IPS-15b (cell line): ENCODE measurements at regions not wholly inside any gene's neighbourhood (a gene's known extent, or its start where the extent isn't known, plus 50 kb on each side); places are given as distances from the start of the nearest gene placed in this dataset.
A peak's percentile ranks its signal among the peaks of the same experiment; 100 is the strongest.

Source experiments
- H3K27me3 ChIP-seq: one replicate; pipeline ENCODE4 v1.6.1; 2013; ENCODE audit warnings: low read length; ENCODE audit not compliant: control insufficient read depth, insufficient read depth
- H3K36me3 ChIP-seq: one replicate; pipeline ENCODE4 v1.6.1; 2013; ENCODE audit warnings: low read length; ENCODE audit not compliant: control insufficient read depth, insufficient read depth
- H3K4me1 ChIP-seq: one replicate; pipeline ENCODE4 v1.6.1; 2013; ENCODE audit warnings: mild to moderate bottlenecking, low read length; ENCODE audit not compliant: control insufficient read depth, insufficient read depth
- H3K4me3 ChIP-seq: one replicate; pipeline ENCODE4 v1.5.1; 2013; ENCODE audit warnings: low read depth, low read length
- H3K9ac ChIP-seq: one replicate; pipeline ENCODE4 v1.6.1; 2013; ENCODE audit warnings: low read depth, mild to moderate bottlenecking, low read length
- H3K9me3 ChIP-seq: one replicate; pipeline ENCODE4 v1.6.1; 2013; ENCODE audit warnings: mild to moderate bottlenecking, low read length; ENCODE audit not compliant: control insufficient read depth, insufficient read depth

DNA sequence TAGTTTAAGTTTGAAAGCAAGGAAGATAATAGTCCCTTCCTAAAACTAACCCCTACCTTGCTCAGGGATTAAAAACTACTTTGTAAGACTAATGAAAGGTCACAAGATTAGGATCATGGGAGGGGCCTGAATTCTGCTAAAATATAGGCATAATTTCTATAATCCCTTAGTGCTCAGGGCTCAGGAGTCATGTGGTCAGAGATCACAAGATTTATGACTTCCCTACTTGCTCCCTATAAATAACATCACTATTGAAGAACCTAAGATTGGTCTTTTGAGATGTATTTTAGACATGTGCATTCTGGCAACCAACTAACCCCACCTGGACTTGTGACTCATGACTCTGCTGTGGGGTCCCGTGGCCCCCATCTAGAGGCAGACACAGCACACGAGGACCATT, 81.1 kb downstream of the STMND1 start:
- H3K27me3 ChIP-seq = no peaks in the 10 kb centered on the region
- H3K36me3 ChIP-seq = no peaks in the 10 kb centered on the region
- no peak overlapping the region for H3K4me3 ChIP-seq
- peaks cover 4% of the 10 kb centered on the region for H3K4me1 ChIP-seq
- no peaks in the 10 kb centered on the region for H3K9me3 ChIP-seq
- no peak overlapping the region for H3K9ac ChIP-seq

DNA sequence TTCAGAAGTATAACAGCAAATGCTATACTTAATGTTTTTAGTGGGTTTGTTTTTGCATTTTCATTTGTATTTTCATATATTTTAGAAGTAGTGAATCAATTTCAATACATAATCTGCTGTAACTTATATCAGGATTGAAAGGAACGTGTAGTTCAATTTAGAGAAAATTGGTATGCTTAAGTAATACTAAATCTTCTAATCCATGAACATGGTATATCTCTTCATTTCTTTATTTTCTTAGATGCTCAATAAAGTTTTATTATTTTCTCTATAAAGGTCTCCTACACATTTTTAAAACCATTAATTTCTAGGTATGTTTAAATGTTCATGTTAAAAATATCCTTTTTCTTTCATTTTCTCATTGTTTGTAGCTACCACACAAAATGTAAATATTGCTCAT, 85.1 kb downstream of the STMND1 start:
- no peak overlapping the region for H3K4me3 ChIP-seq
- no peaks in the 10 kb centered on the region for H3K9me3 ChIP-seq
- no peak overlapping the region for H3K9ac ChIP-seq
- H3K36me3 ChIP-seq = no peaks in the 10 kb centered on the region
- H3K4me1 ChIP-seq = no peaks in the 10 kb centered on the region
- H3K27me3 ChIP-seq = no peaks in the 10 kb centered on the region

DNA sequence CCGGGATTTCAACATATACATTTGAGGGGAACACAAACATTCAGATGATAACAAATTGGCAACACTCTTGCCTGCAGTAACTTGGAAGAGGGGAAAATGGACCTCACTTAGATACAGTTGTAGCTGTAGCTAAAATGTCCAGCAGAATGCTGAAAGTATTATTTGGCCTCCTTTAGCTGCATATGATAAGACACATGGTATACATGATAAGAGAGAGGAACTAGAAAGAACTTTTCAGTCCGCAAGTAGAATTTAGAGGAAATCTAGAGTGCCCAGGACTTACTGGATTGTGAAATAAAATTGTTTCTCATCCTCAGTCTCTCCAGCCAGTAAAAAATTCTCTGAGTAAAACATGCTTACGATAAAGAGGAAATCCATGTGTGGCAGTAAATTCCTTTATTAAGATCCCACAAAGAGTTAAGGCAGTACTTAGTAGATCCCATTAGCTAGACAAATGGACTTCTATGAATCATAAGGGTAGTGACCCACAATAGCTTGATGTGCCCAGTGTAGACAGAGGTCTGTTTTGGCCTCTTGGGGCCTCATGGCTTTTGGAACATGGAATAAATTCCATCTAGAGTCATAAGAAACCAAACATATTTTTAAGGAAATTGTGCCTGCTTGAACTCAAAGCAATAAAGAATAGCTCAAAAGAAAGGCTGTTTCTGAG, 87.9 kb upstream of the RBM24 start:
- no peak overlapping the region for H3K9ac ChIP-seq
- H3K4me3 ChIP-seq = no peak overlapping the region
- no peaks in the 10 kb centered on the region for H3K9me3 ChIP-seq
- no peaks in the 10 kb centered on the region for H3K4me1 ChIP-seq
- no peaks in the 10 kb centered on the region for H3K36me3 ChIP-seq
- H3K27me3 ChIP-seq = no peaks in the 10 kb centered on the region

DNA sequence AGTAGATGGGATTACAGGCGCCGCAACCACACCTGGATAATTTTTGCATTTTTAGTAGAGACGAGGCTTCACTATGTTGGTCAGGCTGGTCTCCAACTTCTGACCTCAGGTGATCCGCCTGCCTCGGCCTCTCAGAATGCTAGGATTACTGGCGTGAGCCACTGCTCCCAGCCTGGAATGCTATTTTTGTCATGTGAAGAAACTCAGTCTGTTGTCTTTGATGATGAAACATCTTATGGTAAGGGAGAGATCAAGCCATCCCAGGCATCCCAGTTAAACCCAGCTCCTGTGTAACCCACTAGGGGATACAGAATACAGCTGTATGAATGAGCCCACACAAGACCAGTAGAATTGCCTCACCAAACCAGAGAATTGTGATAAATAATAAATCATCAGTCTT, 83.6 kb upstream of the RBM24 start:
- no peak overlapping the region for H3K9ac ChIP-seq
- H3K36me3 ChIP-seq = no peaks in the 10 kb centered on the region
- no peaks in the 10 kb centered on the region for H3K4me1 ChIP-seq
- H3K9me3 ChIP-seq = no peaks in the 10 kb centered on the region
- peaks cover 3% of the 10 kb centered on the region for H3K27me3 ChIP-seq
- H3K4me3 ChIP-seq = no peak overlapping the region

DNA sequence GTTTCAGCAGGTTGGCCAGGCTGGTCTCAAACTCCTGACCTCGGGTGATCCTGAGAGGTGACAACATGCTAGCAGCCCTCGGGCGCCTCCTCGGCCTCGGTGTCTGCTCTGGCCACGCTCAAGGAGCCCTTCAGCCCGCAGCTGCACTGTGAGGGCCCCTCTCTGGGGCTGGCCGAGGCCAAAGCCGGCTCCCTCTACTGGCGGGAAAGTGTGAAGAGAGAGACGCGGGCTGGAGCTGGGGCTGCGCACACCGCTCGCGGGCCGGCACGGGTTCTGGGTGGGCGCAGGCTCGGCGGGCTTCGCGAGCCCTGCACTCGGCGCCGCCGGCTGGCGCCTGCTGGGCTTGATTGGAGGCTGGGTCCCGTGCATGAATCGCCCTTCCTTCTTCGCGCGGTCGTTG, 80.8 kb upstream of the RBM24 start:
- Histone ChIP-seq H3K4me1 (no peaks in the 10 kb centered on the region), H3K36me3 (no peaks in the 10 kb centered on the region), H3K9ac (peak overlapping the region; percentile 12), H3K9me3 (no peaks in the 10 kb centered on the region), H3K4me3 (no peak overlapping the region), H3K27me3 (peaks cover 3% of the 10 kb centered on the region)

DNA sequence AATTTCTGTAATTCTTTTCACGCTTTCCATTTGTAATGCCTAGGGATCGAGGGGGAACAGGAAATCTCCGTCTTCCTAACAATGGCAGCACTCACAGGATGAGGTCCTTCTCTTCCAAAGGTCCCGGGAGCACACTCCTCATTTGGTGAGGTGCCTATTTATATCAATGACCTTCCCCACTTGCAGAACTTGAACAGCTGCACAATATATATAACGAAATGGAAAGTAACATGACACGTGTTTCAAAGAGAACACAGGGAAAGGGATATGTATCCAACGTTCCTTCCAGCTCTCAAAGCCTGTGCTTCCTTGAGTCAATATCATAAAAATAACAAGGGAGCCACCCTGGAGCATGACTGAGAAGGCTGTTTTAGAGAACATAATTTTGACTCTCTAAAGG, 78.6 kb upstream of the RBM24 start:
- no peak overlapping the region for H3K9ac ChIP-seq
- peaks cover 3% of the 10 kb centered on the region for H3K27me3 ChIP-seq
- H3K4me1 ChIP-seq = no peaks in the 10 kb centered on the region
- no peaks in the 10 kb centered on the region for H3K9me3 ChIP-seq
- H3K36me3 ChIP-seq = no peaks in the 10 kb centered on the region
- no peak overlapping the region for H3K4me3 ChIP-seq

DNA sequence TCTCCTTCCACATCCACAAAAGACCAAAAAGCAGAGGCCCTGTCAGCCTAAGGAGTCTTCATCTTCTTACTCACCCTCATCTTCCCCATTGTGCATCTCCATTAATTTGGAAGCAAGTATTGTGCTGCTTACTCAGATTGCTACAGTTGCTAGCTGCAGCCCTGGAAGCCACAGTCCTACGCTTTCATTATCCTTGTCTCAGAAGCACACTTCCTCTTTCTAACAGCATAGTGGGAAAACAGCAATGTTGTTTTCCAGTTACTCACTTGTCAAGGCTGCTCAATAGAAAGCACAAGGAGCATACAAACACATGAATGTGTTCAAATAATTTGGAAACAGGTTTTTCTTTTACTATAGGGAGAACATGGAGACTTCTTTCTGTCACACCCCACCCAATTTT, 76.6 kb upstream of the RBM24 start:
- Histone ChIP-seq H3K36me3 (no peaks in the 10 kb centered on the region), H3K27me3 (peaks cover 3% of the 10 kb centered on the region), H3K9me3 (no peaks in the 10 kb centered on the region), H3K4me3 (no peak overlapping the region), H3K9ac (no peak overlapping the region), H3K4me1 (no peaks in the 10 kb centered on the region)

DNA sequence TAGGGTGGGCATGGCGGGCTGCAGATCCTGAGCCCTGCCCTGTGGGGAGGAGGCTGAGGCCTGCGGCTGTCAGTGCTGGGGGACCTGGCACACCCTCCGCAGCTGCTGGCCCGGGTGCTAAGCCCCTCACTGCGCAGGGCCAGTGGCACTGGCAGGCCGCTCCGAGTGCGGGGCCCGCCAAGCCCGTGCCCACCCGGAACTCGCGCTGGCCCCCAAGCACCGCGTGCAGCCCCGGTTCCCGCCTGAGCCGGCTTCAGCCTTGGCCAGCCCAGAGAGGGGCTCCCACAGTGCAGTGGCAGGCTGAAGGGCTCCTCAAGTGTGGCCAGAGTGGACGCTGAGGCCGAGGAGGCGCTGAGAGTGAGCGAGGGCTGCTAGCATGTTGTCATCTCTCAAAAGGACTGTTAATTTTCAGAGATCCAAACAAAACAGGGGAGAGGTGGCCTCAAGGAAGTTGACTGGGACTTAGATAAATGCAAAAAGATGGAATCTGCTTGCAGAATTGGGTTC, 74.5 kb upstream of the RBM24 start:
- no peak overlapping the region for H3K4me3 ChIP-seq
- H3K4me1 ChIP-seq = no peaks in the 10 kb centered on the region
- H3K9me3 ChIP-seq = no peaks in the 10 kb centered on the region
- H3K27me3 ChIP-seq = no peaks in the 10 kb centered on the region
- H3K36me3 ChIP-seq = no peaks in the 10 kb centered on the region
- no peak overlapping the region for H3K9ac ChIP-seq

DNA sequence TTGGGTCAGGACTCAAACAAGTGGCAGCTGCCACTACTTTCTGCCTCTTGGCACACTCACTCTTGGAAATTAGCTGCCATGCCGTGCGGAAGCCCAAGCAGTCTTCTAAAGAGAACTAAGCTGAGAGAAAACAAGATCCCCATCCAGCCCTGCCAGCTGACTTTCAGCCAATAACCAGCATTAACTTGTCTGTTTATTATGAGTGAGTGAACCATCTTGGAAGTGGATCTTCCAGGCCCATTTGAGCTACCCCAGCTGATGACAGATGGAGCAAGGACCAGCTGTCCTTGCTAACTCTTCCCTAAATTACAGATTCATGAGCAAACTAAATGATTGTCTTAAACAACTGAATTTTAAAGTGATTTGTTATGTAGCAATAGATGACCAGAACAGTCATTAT, 73.9 kb upstream of the RBM24 start:
- no peaks in the 10 kb centered on the region for H3K9me3 ChIP-seq
- no peak overlapping the region for H3K4me3 ChIP-seq
- no peak overlapping the region for H3K9ac ChIP-seq
- no peaks in the 10 kb centered on the region for H3K27me3 ChIP-seq
- H3K4me1 ChIP-seq = no peaks in the 10 kb centered on the region
- no peaks in the 10 kb centered on the region for H3K36me3 ChIP-seq

DNA sequence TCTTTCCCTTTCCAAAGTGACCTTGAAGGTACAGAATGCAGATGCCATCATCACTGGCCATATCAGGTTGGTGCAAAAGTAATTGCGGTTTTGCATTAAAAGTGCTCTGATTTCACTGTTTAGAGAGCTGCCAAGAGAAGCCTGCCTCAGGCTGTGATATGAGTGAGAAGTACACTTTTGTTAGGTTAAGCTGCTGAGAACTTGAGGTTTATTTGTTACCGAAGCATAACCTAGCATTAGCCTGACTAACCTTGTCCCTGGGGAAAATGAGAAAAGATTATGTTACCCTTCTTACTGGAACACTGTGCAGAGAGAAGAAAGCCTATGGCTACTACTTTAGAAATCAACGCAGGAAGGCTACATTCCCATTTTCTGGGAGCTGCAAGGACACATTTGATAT, 70.5 kb upstream of the RBM24 start:
- H3K9me3 ChIP-seq = no peaks in the 10 kb centered on the region
- H3K4me1 ChIP-seq = no peaks in the 10 kb centered on the region
- H3K27me3 ChIP-seq = no peaks in the 10 kb centered on the region
- H3K4me3 ChIP-seq = no peak overlapping the region
- no peaks in the 10 kb centered on the region for H3K36me3 ChIP-seq
- no peak overlapping the region for H3K9ac ChIP-seq

DNA sequence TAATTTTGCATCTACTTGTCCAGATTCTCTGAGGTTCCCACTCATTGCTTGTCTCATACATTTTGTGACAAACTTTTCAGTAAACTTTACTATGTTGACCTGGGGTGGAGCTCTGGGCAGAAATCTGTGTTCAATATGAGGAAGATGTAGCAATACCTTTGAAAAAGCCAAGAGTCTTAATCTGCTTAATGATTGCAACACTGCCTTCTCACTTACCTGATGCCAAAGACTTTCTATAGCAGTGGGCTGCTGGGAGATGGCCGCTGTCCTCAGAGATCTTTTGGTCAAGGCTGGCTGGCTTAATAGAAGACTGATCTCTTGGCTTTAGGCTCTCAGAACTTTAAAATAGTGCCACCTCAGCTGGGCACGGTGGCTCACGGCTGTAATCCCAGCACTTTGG, 70.1 kb upstream of the RBM24 start:
- no peaks in the 10 kb centered on the region for H3K27me3 ChIP-seq

DNA sequence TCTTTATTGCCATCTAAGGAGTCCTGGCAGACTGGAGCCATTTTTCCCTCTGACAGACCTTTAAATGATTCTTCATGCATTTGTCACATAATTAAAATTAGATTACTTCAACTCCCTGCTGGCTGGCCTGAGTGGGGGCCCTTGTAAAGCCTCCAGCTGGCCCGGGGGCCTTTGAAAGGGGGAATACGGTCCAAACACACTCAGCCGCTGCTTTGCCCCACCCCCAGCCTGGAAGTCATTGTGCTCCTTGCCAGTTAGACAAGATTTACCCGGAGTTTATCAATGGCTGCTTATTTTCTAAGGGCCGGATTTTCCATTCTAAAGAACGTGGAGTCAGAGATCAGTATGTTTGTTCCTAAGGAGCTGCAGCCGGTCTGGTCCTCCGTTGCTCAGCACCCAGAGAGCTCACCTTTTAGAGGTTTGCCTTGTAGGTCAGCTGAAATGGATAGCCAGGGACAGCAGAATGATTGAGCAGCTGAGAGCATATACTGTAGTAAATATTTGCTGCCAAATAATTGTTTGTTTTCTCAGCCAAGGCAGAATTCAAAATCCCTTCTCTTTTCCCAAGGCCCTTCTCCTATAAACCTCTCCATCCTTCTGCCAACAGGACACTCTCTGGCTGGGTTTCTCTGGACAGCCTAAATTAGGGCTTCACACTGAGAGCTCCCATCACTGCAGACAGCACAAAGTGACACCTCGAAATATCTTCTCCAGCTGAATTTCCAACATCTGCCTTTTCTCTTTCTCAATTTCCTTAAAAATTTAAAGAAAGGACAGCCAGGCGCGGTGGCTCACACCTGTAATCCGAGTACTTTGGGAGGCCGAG, 68.4 kb upstream of the RBM24 start:
- H3K4me1 ChIP-seq = no peaks in the 10 kb centered on the region
- no peaks in the 10 kb centered on the region for H3K36me3 ChIP-seq
- no peaks in the 10 kb centered on the region for H3K9me3 ChIP-seq
- no peak overlapping the region for H3K9ac ChIP-seq
- no peaks in the 10 kb centered on the region for H3K27me3 ChIP-seq
- H3K4me3 ChIP-seq = no peak overlapping the region

More for the DNA sequence above, 70.1 kb upstream of the RBM24 start:
- no peaks in the 10 kb centered on the region for H3K4me1 ChIP-seq
- H3K9ac ChIP-seq = no peak overlapping the region
- H3K36me3 ChIP-seq = no peaks in the 10 kb centered on the region
- H3K4me3 ChIP-seq = no peak overlapping the region
- no peaks in the 10 kb centered on the region for H3K9me3 ChIP-seq
